HL-60 (cell line): ENCODE measurements at regions not wholly inside any gene's neighbourhood (a gene's known extent, or its start where the extent isn't known, plus 50 kb on each side); places are given as distances from the start of the nearest gene placed in this dataset.

Experiments used
- DNase-seq, 2 experiments: peaks; one replicate each; pipeline ENCODE4 v3.0.0-alpha.2; 2010 to 2020; ENCODE audit warnings: low read depth in 1 of 2, low spot score in 1 of 2
- H3K27ac ChIP-seq: fragments of 250-450 bp; sonication (Bioruptor Pico); replicated peaks from 2 replicates; pipeline ENCODE4 v1.5.1; 2020; ENCODE audit warnings: mild to moderate bottlenecking, moderate library complexity
- H3K27me3 ChIP-seq: fragments of 250-450 bp; sonication (Bioruptor Pico); 2 replicates; pipeline ENCODE4 v1.5.1; 2021; ENCODE audit warnings: mild to moderate bottlenecking, moderate library complexity; ENCODE audit not compliant: insufficient read depth, poor library complexity, severe bottlenecking
- H3K4me3 ChIP-seq: replicated peaks from 2 replicates; pipeline ENCODE4 v1.5.1; 2011; ENCODE audit warnings: mild to moderate bottlenecking, control low read depth, low read length; ENCODE audit not compliant: insufficient read depth
- GABPA ChIP-seq: IDR thresholded peaks from 2 replicates; pipeline ENCODE4 v1.6.1; 2012; ENCODE audit warnings: low read depth
- POLR2AphosphoS5 ChIP-seq: IDR thresholded peaks from 2 replicates; pipeline ENCODE4 v1.6.1; 2012; ENCODE audit warnings: low read depth
- SPI1 ChIP-seq: IDR thresholded peaks from 2 replicates; pipeline ENCODE4 v1.6.1; 2012; ENCODE audit warnings: low read depth, mild to moderate bottlenecking, borderline replicate concordance
- TF ChIP-seq, protein P1 (sequence below): IDR thresholded peaks from one replicate; pipeline ENCODE4 v1.5.1; 2011; ENCODE audit warnings: low read length, control low read depth, inconsistent platforms; ENCODE audit not compliant: insufficient read depth
- TF ChIP-seq, protein P2 (sequence below): IDR thresholded peaks from 2 replicates; pipeline ENCODE4 v1.6.1; 2012; ENCODE audit warnings: low read depth; ENCODE audit not compliant: insufficient replicate concordance

DNA sequence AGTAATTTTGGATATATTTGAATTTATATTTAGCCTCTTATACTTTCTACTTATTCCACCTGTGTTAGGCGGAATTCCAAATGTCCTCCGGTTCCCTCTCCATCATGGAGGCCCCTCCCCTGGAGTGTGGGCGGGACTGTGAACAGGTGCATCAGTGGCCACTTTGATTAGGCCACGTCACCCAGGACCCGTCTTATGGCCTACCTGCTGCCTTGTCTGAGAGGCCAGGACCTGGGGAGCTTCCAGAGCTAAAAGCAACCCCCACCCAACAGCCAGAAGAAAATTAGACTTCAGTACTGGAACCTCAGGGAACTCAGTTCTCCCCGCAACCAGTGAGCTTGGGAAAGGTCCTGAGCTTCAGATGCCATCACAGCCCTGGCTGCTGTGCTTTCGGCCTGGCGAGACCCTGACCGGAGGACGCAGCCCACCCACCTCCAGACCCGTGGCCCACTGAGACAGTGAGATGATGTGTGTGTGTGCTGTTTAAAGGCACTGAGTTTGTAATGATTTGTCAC, 200.2 kb upstream of the SOX1 start:
- TF ChIP-seq GABPA (no peak), POLR2AphosphoS5 (no peak)
- TF ChIP-seq, protein P1, sequence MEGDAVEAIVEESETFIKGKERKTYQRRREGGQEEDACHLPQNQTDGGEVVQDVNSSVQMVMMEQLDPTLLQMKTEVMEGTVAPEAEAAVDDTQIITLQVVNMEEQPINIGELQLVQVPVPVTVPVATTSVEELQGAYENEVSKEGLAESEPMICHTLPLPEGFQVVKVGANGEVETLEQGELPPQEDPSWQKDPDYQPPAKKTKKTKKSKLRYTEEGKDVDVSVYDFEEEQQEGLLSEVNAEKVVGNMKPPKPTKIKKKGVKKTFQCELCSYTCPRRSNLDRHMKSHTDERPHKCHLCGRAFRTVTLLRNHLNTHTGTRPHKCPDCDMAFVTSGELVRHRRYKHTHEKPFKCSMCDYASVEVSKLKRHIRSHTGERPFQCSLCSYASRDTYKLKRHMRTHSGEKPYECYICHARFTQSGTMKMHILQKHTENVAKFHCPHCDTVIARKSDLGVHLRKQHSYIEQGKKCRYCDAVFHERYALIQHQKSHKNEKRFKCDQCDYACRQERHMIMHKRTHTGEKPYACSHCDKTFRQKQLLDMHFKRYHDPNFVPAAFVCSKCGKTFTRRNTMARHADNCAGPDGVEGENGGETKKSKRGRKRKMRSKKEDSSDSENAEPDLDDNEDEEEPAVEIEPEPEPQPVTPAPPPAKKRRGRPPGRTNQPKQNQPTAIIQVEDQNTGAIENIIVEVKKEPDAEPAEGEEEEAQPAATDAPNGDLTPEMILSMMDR: no peak
- TF ChIP-seq, protein P2, sequence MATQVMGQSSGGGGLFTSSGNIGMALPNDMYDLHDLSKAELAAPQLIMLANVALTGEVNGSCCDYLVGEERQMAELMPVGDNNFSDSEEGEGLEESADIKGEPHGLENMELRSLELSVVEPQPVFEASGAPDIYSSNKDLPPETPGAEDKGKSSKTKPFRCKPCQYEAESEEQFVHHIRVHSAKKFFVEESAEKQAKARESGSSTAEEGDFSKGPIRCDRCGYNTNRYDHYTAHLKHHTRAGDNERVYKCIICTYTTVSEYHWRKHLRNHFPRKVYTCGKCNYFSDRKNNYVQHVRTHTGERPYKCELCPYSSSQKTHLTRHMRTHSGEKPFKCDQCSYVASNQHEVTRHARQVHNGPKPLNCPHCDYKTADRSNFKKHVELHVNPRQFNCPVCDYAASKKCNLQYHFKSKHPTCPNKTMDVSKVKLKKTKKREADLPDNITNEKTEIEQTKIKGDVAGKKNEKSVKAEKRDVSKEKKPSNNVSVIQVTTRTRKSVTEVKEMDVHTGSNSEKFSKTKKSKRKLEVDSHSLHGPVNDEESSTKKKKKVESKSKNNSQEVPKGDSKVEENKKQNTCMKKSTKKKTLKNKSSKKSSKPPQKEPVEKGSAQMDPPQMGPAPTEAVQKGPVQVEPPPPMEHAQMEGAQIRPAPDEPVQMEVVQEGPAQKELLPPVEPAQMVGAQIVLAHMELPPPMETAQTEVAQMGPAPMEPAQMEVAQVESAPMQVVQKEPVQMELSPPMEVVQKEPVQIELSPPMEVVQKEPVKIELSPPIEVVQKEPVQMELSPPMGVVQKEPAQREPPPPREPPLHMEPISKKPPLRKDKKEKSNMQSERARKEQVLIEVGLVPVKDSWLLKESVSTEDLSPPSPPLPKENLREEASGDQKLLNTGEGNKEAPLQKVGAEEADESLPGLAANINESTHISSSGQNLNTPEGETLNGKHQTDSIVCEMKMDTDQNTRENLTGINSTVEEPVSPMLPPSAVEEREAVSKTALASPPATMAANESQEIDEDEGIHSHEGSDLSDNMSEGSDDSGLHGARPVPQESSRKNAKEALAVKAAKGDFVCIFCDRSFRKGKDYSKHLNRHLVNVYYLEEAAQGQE: no peak
- DNase-seq: no peak
- H3K27ac ChIP-seq: no peak overlapping the region
- H3K4me3 ChIP-seq: no peak overlapping the region
- H3K27me3 ChIP-seq: peaks cover 2% of the 10 kb centered on the region

GRCh38 chr13:111867657-111868056, 199.3 kb upstream of the SOX1 start:
- DNase-seq: no peak
- no peak for TF ChIP-seq POLR2AphosphoS5
- TF ChIP-seq SPI1: no peak
- Histone ChIP-seq H3K27ac (no peak overlapping the region), H3K27me3 (peaks cover 2% of the 10 kb centered on the region), H3K4me3 (no peak overlapping the region)

DNA sequence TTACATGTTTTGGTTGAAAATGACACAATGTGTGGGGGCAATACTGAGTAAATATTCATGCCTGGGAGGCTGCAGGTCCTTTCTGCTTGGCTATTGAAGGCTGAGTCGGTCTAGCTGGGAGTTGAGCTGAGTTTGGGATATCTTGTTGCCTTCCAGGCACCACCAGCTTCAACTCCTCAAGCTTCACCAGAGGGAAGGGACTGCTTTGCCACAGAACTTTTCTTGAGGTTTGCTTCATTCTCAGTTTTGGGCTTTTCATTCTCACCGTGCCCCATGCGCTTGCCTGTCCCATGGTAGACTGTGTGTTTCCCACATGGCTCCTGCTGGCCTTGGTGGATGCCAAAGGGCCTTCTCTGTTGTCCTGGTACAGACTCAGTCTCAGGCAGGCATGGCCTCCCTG, 198.2 kb upstream of the SOX1 start:
- TF ChIP-seq, protein P2: no peak
- TF ChIP-seq POLR2AphosphoS5 (no peak), GABPA (no peak), SPI1 (no peak)
- TF ChIP-seq, protein P1: no peak
- Histone ChIP-seq H3K4me3 (no peak overlapping the region), H3K27me3 (peaks cover 2% of the 10 kb centered on the region), H3K27ac (no peak overlapping the region)
- no peak for DNase-seq

DNA sequence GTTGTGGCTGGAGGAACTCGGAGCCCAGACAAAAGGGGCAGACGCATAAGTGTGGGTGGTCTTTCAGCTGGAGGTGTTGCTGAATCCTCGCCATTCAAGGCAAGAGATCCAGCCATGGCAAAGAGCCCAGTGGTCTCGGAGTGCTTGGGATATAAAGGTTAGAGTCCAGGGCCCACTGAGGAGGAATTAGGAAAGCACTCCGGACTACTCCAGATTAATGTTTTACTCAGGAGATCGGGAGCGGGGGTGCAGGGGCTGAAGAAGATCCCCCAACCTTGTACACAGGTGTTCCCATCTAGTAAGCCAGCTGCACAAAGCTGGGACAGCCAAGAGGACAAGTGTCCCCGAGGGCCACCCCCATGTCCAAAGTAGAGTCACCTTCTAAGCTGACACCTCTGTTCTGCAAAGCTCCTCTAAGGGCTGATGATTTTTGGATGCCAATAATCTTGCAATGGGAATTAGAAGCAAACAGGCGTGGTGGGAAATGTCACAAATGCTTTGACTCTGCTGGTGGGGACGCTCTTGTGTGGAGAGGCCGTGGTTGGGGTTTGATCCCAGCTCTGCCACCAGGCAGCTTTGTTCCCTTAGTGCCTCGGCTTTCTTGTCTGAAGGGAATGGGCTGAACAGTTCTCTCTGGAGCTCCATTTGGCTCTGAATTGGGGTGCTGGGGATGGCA, 194.3 kb upstream of the SOX1 start:
- H3K4me3 ChIP-seq: no peak overlapping the region
- H3K27ac ChIP-seq: no peak overlapping the region
- peaks cover 2% of the 10 kb centered on the region for H3K27me3 ChIP-seq
- DNase-seq: no peak
- TF ChIP-seq GABPA: no peak
- no peak for TF ChIP-seq SPI1
- TF ChIP-seq, protein P2: no peak
- TF ChIP-seq, protein P1: no peak
- TF ChIP-seq POLR2AphosphoS5: no peak
